ENCODE measurements at regions not wholly inside any gene's neighbourhood (a gene's known extent, or its start where the extent isn't known, plus 50 kb on each side); places are given as distances from the start of the nearest gene placed in this dataset.

DNA sequence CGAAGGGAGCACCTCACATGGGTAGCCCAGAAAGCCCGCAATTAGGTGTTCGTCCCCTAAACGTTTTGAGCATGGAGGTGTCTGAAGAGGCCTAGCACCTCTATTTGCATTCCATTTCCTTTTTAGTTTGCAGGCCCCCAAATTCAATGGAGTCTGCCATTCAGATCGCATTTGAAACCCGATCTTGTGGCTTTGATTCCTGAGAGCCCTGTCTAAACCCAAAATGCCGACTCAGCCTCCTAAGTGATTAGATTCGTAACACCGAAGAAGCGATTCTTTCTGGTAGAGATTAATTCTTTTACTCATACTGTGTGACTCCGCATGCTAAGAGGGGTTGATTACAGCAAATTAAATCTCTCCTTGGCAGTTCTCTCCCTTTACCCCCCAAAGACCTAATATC lies 415.2 kb upstream of the KAZN start:
- TF ChIP-seq SPI1 (IDR thresholded peaks at IDR 0.05; ENCODE audit: borderline replicate concordance, low read depth) (no peak), CTCF (IDR thresholded peaks at IDR 0.05; ENCODE audit: insufficient read depth, low read length) (no peak), POLR2AphosphoS5 (IDR thresholded peaks at IDR 0.05; ENCODE audit: low read depth) (no peak), GABPA (IDR thresholded peaks at IDR 0.05; ENCODE audit: low read depth) (no peak)
